ENCODE measurements at regions not wholly inside any gene's neighbourhood (a gene's known extent, or its start where the extent isn't known, plus 50 kb on each side); places are given as distances from the start of the nearest gene placed in this dataset.
A peak's percentile ranks its signal among the peaks of the same experiment; 100 is the strongest.

DNA sequence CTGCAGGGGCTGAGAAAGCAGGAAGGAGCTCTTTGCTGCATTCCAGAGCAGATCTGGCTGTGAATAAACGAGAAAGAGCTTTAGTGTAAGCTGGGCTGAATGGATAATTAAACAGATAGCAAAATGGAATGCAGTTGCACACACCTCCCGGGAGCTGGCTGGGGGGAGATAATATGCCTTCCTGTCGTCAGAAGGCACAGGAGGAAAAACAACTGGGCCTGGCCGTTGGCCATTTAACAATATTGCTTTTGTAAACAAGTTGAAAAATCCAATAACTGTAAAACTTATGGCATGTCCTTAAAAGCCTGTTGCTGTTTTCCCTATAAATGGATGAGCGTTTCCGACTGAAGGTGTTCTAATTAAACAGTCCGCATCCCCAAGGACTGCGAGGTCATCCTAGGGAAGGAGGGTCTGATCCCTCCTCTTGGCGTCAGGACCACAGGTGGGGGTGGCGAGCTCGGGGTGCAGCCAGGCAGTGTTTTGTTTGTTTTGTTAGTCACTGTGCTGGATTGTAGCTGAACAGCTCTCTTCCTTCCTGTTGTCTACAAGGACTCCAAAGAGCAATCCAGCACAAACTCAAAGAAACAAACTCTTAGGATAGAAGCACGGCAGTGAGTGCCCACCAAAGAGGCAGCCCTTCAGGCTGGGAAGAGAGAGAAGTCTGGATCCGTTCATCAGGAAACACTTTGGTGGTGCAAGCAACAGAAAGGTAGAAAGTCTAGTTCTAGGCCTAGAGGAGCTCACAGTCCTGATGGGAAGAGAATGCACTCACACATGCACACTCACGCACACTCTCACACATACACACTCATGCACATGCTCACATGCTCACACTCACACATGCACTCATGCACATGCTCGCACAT lies 133.4 kb upstream of the SMAD3 start:
- no peaks in the 10 kb centered on the region for H3K4me1 ChIP-seq (ENCODE audit: control insufficient read depth in 1 of 2, insufficient read depth in 2 of 2, low read length in 2 of 2)
- no peaks in the 10 kb centered on the region for H3K27me3 ChIP-seq (ENCODE audit: control insufficient read depth in 1 of 2, insufficient read depth in 2 of 2, low read length in 1 of 2)
- H3K27ac ChIP-seq (ENCODE audit: low read depth in 1 of 2, low read length in 2 of 2): no peak overlapping the region
- DNase-seq (peak in 1 of 2 donors; percentile 47), ATAC-seq (ENCODE audit: low FRiP score) (no peak)
- 38 to 41% methylated on average over 15 of the region's 15 CpGs for WGBS, 2 donors
- no peak overlapping the region for H3K4me3 ChIP-seq (ENCODE audit: low read length in 2 of 2)
- intact Hi-C loops (cut with DNase I): no loop called here
- no peaks in the 10 kb centered on the region for H3K36me3 ChIP-seq (ENCODE audit: control insufficient read depth in 1 of 2, insufficient read depth in 2 of 2, low read length in 1 of 2)
- H3K9me3 ChIP-seq (ENCODE audit: control insufficient read depth, low read length): no peaks in the 10 kb centered on the region

DNA sequence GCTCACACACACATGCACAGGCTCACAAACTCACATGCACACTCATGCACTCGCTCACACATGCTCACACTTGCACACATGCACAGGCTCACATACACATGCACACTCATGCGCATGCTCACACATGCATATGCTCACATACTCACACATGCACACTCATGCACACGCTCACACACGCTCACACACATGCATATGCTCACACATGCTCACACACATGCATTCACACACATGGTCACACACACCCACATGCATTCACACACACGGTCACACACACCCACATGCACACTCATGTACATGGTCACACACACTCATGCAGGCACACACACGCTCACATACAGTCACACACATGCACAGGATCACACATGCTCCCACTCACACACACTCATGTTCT lies 132.8 kb upstream of the SMAD3 start:
- intact Hi-C loops (cut with DNase I): no loop called here
- 88 to 97% methylated on average over 6 of the region's 6 CpGs for WGBS, 2 donors
- DNase-seq: peak in 1 of 2 donors; percentile 20
- ATAC-seq (ENCODE audit: low FRiP score): no peak
- H3K36me3 ChIP-seq (ENCODE audit: control insufficient read depth in 1 of 2, insufficient read depth in 2 of 2, low read length in 1 of 2): no peaks in the 10 kb centered on the region
- H3K27ac ChIP-seq (ENCODE audit: low read depth in 1 of 2, low read length in 2 of 2): no peak overlapping the region
- H3K4me3 ChIP-seq (ENCODE audit: low read length in 2 of 2): no peak overlapping the region
- no peaks in the 10 kb centered on the region for H3K27me3 ChIP-seq (ENCODE audit: control insufficient read depth in 1 of 2, insufficient read depth in 2 of 2, low read length in 1 of 2)
- no peaks in the 10 kb centered on the region for H3K4me1 ChIP-seq (ENCODE audit: control insufficient read depth in 1 of 2, insufficient read depth in 2 of 2, low read length in 2 of 2)
- H3K9me3 ChIP-seq (ENCODE audit: control insufficient read depth, low read length): no peaks in the 10 kb centered on the region

GRCh38 chr15:66933932-66934867 lies 131.2 kb upstream of the SMAD3 start:
- no peak overlapping the region for H3K4me3 ChIP-seq (ENCODE audit: low read length in 2 of 2)

GRCh38 chr15:66934868-66935520 lies 130.4 kb upstream of the SMAD3 start:
- H3K4me3 ChIP-seq (ENCODE audit: low read length in 2 of 2): no peak overlapping the region
- WGBS, 2 donors: 99 to 100% methylated on average over 3 of the region's 3 CpGs
- DNase-seq: no peak
- H3K27me3 ChIP-seq (ENCODE audit: control insufficient read depth in 1 of 2, insufficient read depth in 2 of 2, low read length in 1 of 2): no peaks in the 10 kb centered on the region
- intact Hi-C loops (cut with DNase I): no loop called here
- H3K27ac ChIP-seq (ENCODE audit: low read depth in 1 of 2, low read length in 2 of 2): no peak overlapping the region
- H3K36me3 ChIP-seq (ENCODE audit: control insufficient read depth in 1 of 2, insufficient read depth in 2 of 2, low read length in 1 of 2): no peaks in the 10 kb centered on the region
- no peaks in the 10 kb centered on the region for H3K9me3 ChIP-seq (ENCODE audit: control insufficient read depth, low read length)
- no peak for ATAC-seq (ENCODE audit: low FRiP score)
- no peaks in the 10 kb centered on the region for H3K4me1 ChIP-seq (ENCODE audit: control insufficient read depth in 1 of 2, insufficient read depth in 2 of 2, low read length in 2 of 2)

More at GRCh38 chr15:66933932-66934867, 131.2 kb upstream of the SMAD3 start:
- DNase-seq (no peak), ATAC-seq (ENCODE audit: low FRiP score) (no peak)
- H3K36me3 ChIP-seq (ENCODE audit: control insufficient read depth in 1 of 2, insufficient read depth in 2 of 2, low read length in 1 of 2): no peaks in the 10 kb centered on the region
- no peaks in the 10 kb centered on the region for H3K9me3 ChIP-seq (ENCODE audit: control insufficient read depth, low read length)
- H3K4me1 ChIP-seq (ENCODE audit: control insufficient read depth in 1 of 2, insufficient read depth in 2 of 2, low read length in 2 of 2): no peaks in the 10 kb centered on the region
- WGBS, 2 donors: 99% methylated on average over 8 of the region's 8 CpGs
- intact Hi-C loops (cut with DNase I): no loop called here
- H3K27me3 ChIP-seq (ENCODE audit: control insufficient read depth in 1 of 2, insufficient read depth in 2 of 2, low read length in 1 of 2): no peaks in the 10 kb centered on the region
- H3K27ac ChIP-seq (ENCODE audit: low read depth in 1 of 2, low read length in 2 of 2): no peak overlapping the region

- Histone ChIP-seq H3K36me3 (ENCODE audit: control insufficient read depth in 1 of 2, insufficient read depth in 2 of 2, low read length in 1 of 2) (no peaks in the 10 kb centered on the region), H3K4me1 (ENCODE audit: control insufficient read depth in 1 of 2, insufficient read depth in 2 of 2, low read length in 2 of 2) (no peaks in the 10 kb centered on the region), H3K4me3 (ENCODE audit: low read length in 2 of 2) (no peak overlapping the region), H3K9me3 (ENCODE audit: control insufficient read depth, low read length) (no peaks in the 10 kb centered on the region), H3K27me3 (ENCODE audit: control insufficient read depth in 1 of 2, insufficient read depth in 2 of 2, low read length in 1 of 2) (no peaks in the 10 kb centered on the region), H3K27ac (ENCODE audit: low read depth in 1 of 2, low read length in 2 of 2) (no peak overlapping the region)
- 75 to 78% methylated on average over 7 of the region's 7 CpGs for WGBS, 2 donors
- intact Hi-C loops (cut with DNase I): no loop called here
- ATAC-seq (ENCODE audit: low FRiP score) (no peak), DNase-seq (no peak)
Measured at GRCh38 chr15:66935688-66936087, 129.7 kb upstream of the SMAD3 start.

- H3K9me3 ChIP-seq (ENCODE audit: control insufficient read depth, low read length): no peaks in the 10 kb centered on the region
- no peaks in the 10 kb centered on the region for H3K36me3 ChIP-seq (ENCODE audit: control insufficient read depth in 1 of 2, insufficient read depth in 2 of 2, low read length in 1 of 2)
- DNase-seq (no peak), ATAC-seq (ENCODE audit: low FRiP score) (peak; percentile 44)
- H3K27me3 ChIP-seq (ENCODE audit: control insufficient read depth in 1 of 2, insufficient read depth in 2 of 2, low read length in 1 of 2): no peaks in the 10 kb centered on the region
- intact Hi-C loops (cut with DNase I): no loop called here
- peak overlapping the region; percentile 8 to 57 for H3K4me3 ChIP-seq (ENCODE audit: low read length in 2 of 2)
- 5 to 10% methylated on average over 25 of the region's 25 CpGs for WGBS, 2 donors
- H3K4me1 ChIP-seq (ENCODE audit: control insufficient read depth in 1 of 2, insufficient read depth in 2 of 2, low read length in 2 of 2): no peaks in the 10 kb centered on the region
- H3K27ac ChIP-seq (ENCODE audit: low read depth in 1 of 2, low read length in 2 of 2): no peak overlapping the region
Measured at GRCh38 chr15:66936109-66936860, 129.1 kb upstream of the SMAD3 start.

- ATAC-seq (ENCODE audit: low FRiP score): no peak
- Histone ChIP-seq H3K27ac (ENCODE audit: low read depth in 1 of 2, low read length in 2 of 2) (no peak overlapping the region), H3K9me3 (ENCODE audit: control insufficient read depth, low read length) (no peaks in the 10 kb centered on the region), H3K36me3 (ENCODE audit: control insufficient read depth in 1 of 2, insufficient read depth in 2 of 2, low read length in 1 of 2) (no peaks in the 10 kb centered on the region), H3K27me3 (ENCODE audit: control insufficient read depth in 1 of 2, insufficient read depth in 2 of 2, low read length in 1 of 2) (no peaks in the 10 kb centered on the region), H3K4me1 (ENCODE audit: control insufficient read depth in 1 of 2, insufficient read depth in 2 of 2, low read length in 2 of 2) (no peaks in the 10 kb centered on the region), H3K4me3 (ENCODE audit: low read length in 2 of 2) (peak overlapping the region; percentile 8 to 57)
- no peak for DNase-seq
- intact Hi-C loops (cut with DNase I): no loop called here
- 22 to 32% methylated on average over 8 of the region's 8 CpGs for WGBS, 2 donors
Measured at GRCh38 chr15:66936861-66937582, 128.4 kb upstream of the SMAD3 start.

Measured in aorta (tissue), 5 donors.